PC-9 (cell line): ENCODE measurements at regions not wholly inside any gene's neighbourhood (a gene's known extent, or its start where the extent isn't known, plus 50 kb on each side); places are given as distances from the start of the nearest gene placed in this dataset.

ENCODE experiments used
- EZH2 ChIP-seq: fragments of 200-600 bp; sonication (generic); IDR thresholded peaks from 2 replicates; pipeline ENCODE4 v1.8.0; 2017; ENCODE audit warnings: antibody characterized with exemption, low read depth
- TF ChIP-seq, protein P1 (sequence below): fragments of 200-600 bp; sonication (generic); conservative IDR thresholded peaks from 2 replicates; pipeline ENCODE4 v1.6.1; 2017; ENCODE audit warnings: mixed run types, antibody characterized with exemption, mild to moderate bottlenecking, moderate library complexity

- TF ChIP-seq, protein P1, sequence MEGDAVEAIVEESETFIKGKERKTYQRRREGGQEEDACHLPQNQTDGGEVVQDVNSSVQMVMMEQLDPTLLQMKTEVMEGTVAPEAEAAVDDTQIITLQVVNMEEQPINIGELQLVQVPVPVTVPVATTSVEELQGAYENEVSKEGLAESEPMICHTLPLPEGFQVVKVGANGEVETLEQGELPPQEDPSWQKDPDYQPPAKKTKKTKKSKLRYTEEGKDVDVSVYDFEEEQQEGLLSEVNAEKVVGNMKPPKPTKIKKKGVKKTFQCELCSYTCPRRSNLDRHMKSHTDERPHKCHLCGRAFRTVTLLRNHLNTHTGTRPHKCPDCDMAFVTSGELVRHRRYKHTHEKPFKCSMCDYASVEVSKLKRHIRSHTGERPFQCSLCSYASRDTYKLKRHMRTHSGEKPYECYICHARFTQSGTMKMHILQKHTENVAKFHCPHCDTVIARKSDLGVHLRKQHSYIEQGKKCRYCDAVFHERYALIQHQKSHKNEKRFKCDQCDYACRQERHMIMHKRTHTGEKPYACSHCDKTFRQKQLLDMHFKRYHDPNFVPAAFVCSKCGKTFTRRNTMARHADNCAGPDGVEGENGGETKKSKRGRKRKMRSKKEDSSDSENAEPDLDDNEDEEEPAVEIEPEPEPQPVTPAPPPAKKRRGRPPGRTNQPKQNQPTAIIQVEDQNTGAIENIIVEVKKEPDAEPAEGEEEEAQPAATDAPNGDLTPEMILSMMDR: no peak
- TF ChIP-seq EZH2: no peak
Observed at GRCh38 chr22:47883757-47884156, 1121.3 kb downstream of the TBC1D22A start.
